H1 (cell line): ENCODE measurements at regions not wholly inside any gene's neighbourhood (a gene's known extent, or its start where the extent isn't known, plus 50 kb on each side); places are given as distances from the start of the nearest gene placed in this dataset.

ENCODE experiments used
- CTCF ChIA-PET: fragments of 300-600 bp; sonication (Branson Sonifier 250); formaldehyde crosslinking; loops from one replicate; lab custom pipeline; 2021; ENCODE audit not compliant: partially characterized antibody; lab: Charles Lee
- POLR2A ChIA-PET: fragments of 300-600 bp; sonication (Branson Sonifier 250); formaldehyde crosslinking; loops from one replicate; lab custom pipeline; 2021; ENCODE audit warnings: inconsistent platforms; ENCODE audit not compliant: partially characterized antibody; lab: Charles Lee
- DNase-seq, 2 experiments: peaks; one replicate each; pipeline versions ENCODE4 v3.0.0 to v3.0.0-alpha.2; 2010 to 2022; ENCODE audit warnings: low spot score in 2 of 2, low read depth in 1 of 2, mixed read lengths in 1 of 2
- FAIRE-seq: peaks from 2 replicates; lab custom pipeline; 2011; peaks lifted over from hg19 to GRCh38; lab: Jason Lieb, UNC
- H2AFZ ChIP-seq: 2 replicates; pipeline ENCODE4 v1.8.1; 2012; ENCODE audit warnings: low read length, inconsistent platforms
- H2AK5ac ChIP-seq: 2 replicates; pipeline ENCODE4 v1.6.1; 2013; ENCODE audit warnings: low read depth, low read length
- H2BK120ac ChIP-seq: replicated peaks from 2 replicates; pipeline ENCODE3; 2013; ENCODE audit warnings: low read depth, low read length, inconsistent platforms
- H2BK12ac ChIP-seq: 2 replicates; pipeline ENCODE4 v1.6.1; 2013; ENCODE audit warnings: low read depth, low read length
- H2BK15ac ChIP-seq: 2 replicates; pipeline ENCODE4 v1.6.1; 2013; ENCODE audit warnings: low read length
- H2BK20ac ChIP-seq: 2 replicates; pipeline ENCODE4 v1.6.1; 2013; ENCODE audit warnings: low read length
- H2BK5ac ChIP-seq: 2 replicates; pipeline ENCODE4 v1.6.1; 2013; ENCODE audit warnings: low read depth, low read length
- H3K14ac ChIP-seq: 2 replicates; pipeline ENCODE4 v1.6.1; 2013; ENCODE audit warnings: inconsistent platforms; ENCODE audit not compliant: insufficient read length
- H3K18ac ChIP-seq: 2 replicates; pipeline ENCODE4 v1.6.1; 2013; ENCODE audit warnings: low read length; ENCODE audit errors: extremely low read depth
- H3K23ac ChIP-seq: 2 replicates; pipeline ENCODE4 v1.6.1; 2013; ENCODE audit warnings: inconsistent platforms; ENCODE audit not compliant: insufficient read length
- H3K23me2 ChIP-seq: 2 replicates; pipeline ENCODE4 v1.6.1; 2013; ENCODE audit warnings: low read depth, low read length
- H3K27ac ChIP-seq: 2 replicates; pipeline ENCODE4 v1.6.1; 2011; ENCODE audit warnings: low read depth, low read length, inconsistent platforms
- H3K27me3 ChIP-seq, 4 experiments: replicated peaks in 1 of 4; 1 replicate in 1 of 4; 2 replicates in 3 of 4; pipeline versions ENCODE4 v1.6.1 to v1.8.1; 2011 to 2013; ENCODE audit warnings: low read length in 3 of 4, mild to moderate bottlenecking in 3 of 4, inconsistent platforms in 2 of 4, mixed read lengths in 2 of 4, moderate library complexity in 1 of 4; ENCODE audit not compliant: control insufficient read depth in 3 of 4, insufficient read depth in 3 of 4; ENCODE audit errors: extremely low read depth in 1 of 4
- H3K36me3 ChIP-seq, 4 experiments: 2 replicates each; pipeline versions ENCODE4 v1.6.1 to v1.8.1; 2011 to 2013; ENCODE audit warnings: mild to moderate bottlenecking in 4 of 4, low read length in 3 of 4, moderate library complexity in 2 of 4, control low read depth in 1 of 4, inconsistent platforms in 1 of 4; ENCODE audit not compliant: insufficient read depth in 4 of 4, control insufficient read depth in 2 of 4
- H3K4ac ChIP-seq: replicated peaks from 2 replicates; pipeline ENCODE3; 2013; ENCODE audit warnings: low read length, low read depth, mixed read lengths, inconsistent platforms; ENCODE audit not compliant: insufficient read length
- H3K4me1 ChIP-seq, 4 experiments: replicated peaks in 1 of 4; 1 replicate in 1 of 4; 2 replicates in 3 of 4; pipeline versions ENCODE4 v1.6.1 to v1.8.1; 2011 to 2013; ENCODE audit warnings: low read length in 3 of 4, inconsistent platforms in 2 of 4, mixed read lengths in 1 of 4; ENCODE audit not compliant: insufficient read depth in 4 of 4, control insufficient read depth in 3 of 4
- H3K4me2 ChIP-seq, 2 experiments: 2 replicates each; pipeline versions ENCODE4 v1.6.1 to v1.8.1; 2011 to 2013; ENCODE audit warnings: low read depth in 2 of 2, low read length in 2 of 2, control low read depth in 1 of 2, inconsistent platforms in 1 of 2, mild to moderate bottlenecking in 1 of 2; ENCODE audit not compliant: insufficient read depth in 1 of 2
- H3K4me3 ChIP-seq, 4 experiments: fragments of 200-600, 300-600 bp in 1 of 4; sonication (generic), shearing (Covaris generic), sonication (Bioruptor Twin) in 1 of 4; 2 replicates each; pipeline versions ENCODE4 v1.5.1 to v1.8.1; 2011 to 2016; ENCODE audit warnings: low read length in 4 of 4, low read depth in 3 of 4, control low read depth in 2 of 4, inconsistent platforms in 2 of 4, mild to moderate bottlenecking in 2 of 4, mixed read lengths in 1 of 4, moderate library complexity in 1 of 4; ENCODE audit not compliant: insufficient read depth in 2 of 4; ENCODE audit errors: extremely low read depth in 1 of 4
- H3K56ac ChIP-seq: replicated peaks from 2 replicates; pipeline ENCODE3; 2013; ENCODE audit warnings: low read depth, mild to moderate bottlenecking, mixed read lengths, low read length, inconsistent platforms; ENCODE audit not compliant: insufficient read length
- H3K79me1 ChIP-seq: 2 replicates; pipeline ENCODE4 v1.6.1; 2013; ENCODE audit warnings: low read depth, low read length, control low read depth
- H3K79me2 ChIP-seq, 2 experiments: 2 replicates each; pipeline versions ENCODE4 v1.6.1 to v1.8.1; 2012 to 2013; ENCODE audit warnings: low read length in 2 of 2, mild to moderate bottlenecking in 2 of 2, inconsistent platforms in 1 of 2; ENCODE audit not compliant: insufficient read depth in 2 of 2, control insufficient read depth in 1 of 2
- H3K9ac ChIP-seq, 4 experiments: replicated peaks in 1 of 4; 1 replicate in 1 of 4; 2 replicates in 3 of 4; pipeline versions ENCODE4 v1.6.1 to v1.8.1; 2011 to 2013; ENCODE audit warnings: low read depth in 3 of 4, low read length in 3 of 4, control low read depth in 2 of 4, mild to moderate bottlenecking in 2 of 4, moderate library complexity in 2 of 4, inconsistent platforms in 1 of 4; ENCODE audit errors: extremely low read depth in 1 of 4
- H3K9me3 ChIP-seq, 2 experiments: 2 replicates each; pipeline versions ENCODE4 v1.6.1 to v1.8.1; 2012 to 2013; ENCODE audit warnings: mild to moderate bottlenecking in 2 of 2, moderate library complexity in 2 of 2, control low read depth in 1 of 2, inconsistent platforms in 1 of 2, low read depth in 1 of 2, low read length in 1 of 2, mixed read lengths in 1 of 2; ENCODE audit not compliant: insufficient read depth in 2 of 2
- H4K20me1 ChIP-seq, 2 experiments: replicated peaks in 1 of 2; 2 replicates each; pipeline versions ENCODE3 to v1.8.1; 2011 to 2013; ENCODE audit warnings: inconsistent platforms in 2 of 2, low read length in 2 of 2, mild to moderate bottlenecking in 1 of 2; ENCODE audit not compliant: insufficient read depth in 2 of 2, control insufficient read depth in 1 of 2
- H4K5ac ChIP-seq: 2 replicates; pipeline ENCODE4 v1.6.1; 2013; ENCODE audit warnings: low read length, low read depth, mixed read lengths, inconsistent platforms; ENCODE audit not compliant: insufficient read length
- H4K8ac ChIP-seq: 2 replicates; pipeline ENCODE4 v1.8.0; 2013; ENCODE audit warnings: mild to moderate bottlenecking, moderate library complexity, low read length, inconsistent platforms; ENCODE audit not compliant: insufficient read depth; ENCODE audit errors: extremely low read depth
- H4K91ac ChIP-seq: replicated peaks from 2 replicates; pipeline ENCODE3; 2013; ENCODE audit warnings: low read length, mixed read lengths, inconsistent platforms; ENCODE audit not compliant: insufficient read length
- GTF2F1 ChIP-seq: IDR thresholded peaks from 2 replicates; pipeline ENCODE4 v1.6.1; 2012; ENCODE audit warnings: low read depth, low read length, improper control_type of control experiment, borderline replicate concordance
- KDM1A ChIP-seq: fragments of 200-600, 300-600 bp; sonication (generic); IDR thresholded peaks from 2 replicates; pipeline ENCODE4 v1.7.1; 2016; ENCODE audit warnings: mild to moderate bottlenecking, low read length, borderline replicate concordance
- KDM5A ChIP-seq: fragments of 200-600 bp; IDR thresholded peaks from 2 replicates; pipeline ENCODE4 v1.7.1; 2012; ENCODE audit warnings: mild to moderate bottlenecking, low read length, inconsistent platforms, mixed read lengths
- PHF8 ChIP-seq: fragments of 200-600 bp; sonication (generic); conservative IDR thresholded peaks from 2 replicates; pipeline ENCODE4 v1.7.1; 2012; ENCODE audit warnings: low read depth, mild to moderate bottlenecking, inconsistent platforms, low read length, moderate library complexity
- RFX5 ChIP-seq: IDR thresholded peaks from 2 replicates; pipeline ENCODE4 v1.6.1; 2011; ENCODE audit warnings: low read depth, low read length, improper control_type of control experiment, borderline replicate concordance
- RXRA ChIP-seq: IDR thresholded peaks from 2 replicates; pipeline ENCODE4 v1.6.1; 2011; ENCODE audit warnings: low read depth, mild to moderate bottlenecking, low read length, moderate library complexity; ENCODE audit not compliant: insufficient read depth
- SAP30 ChIP-seq: fragments of 300-600 bp; sonication (generic); IDR thresholded peaks from 2 replicates; pipeline ENCODE4 v1.7.1; 2012; ENCODE audit warnings: low read length, moderate library complexity, mild to moderate bottlenecking, inconsistent platforms; ENCODE audit not compliant: insufficient read depth, insufficient replicate concordance
- SP2 ChIP-seq: IDR thresholded peaks from 2 replicates; pipeline ENCODE4 v1.6.1; 2012; ENCODE audit warnings: mild to moderate bottlenecking, low read length, inconsistent platforms
- WGBS, 2 experiments: shearing (Covaris generic) in 1 of 2; methylation state at CpG; one replicate each; pipeline versions ENCODE4 v1.1.6 to v1.1.7; 2013 to 2015; ENCODE audit warnings: low lambda C conversion rate in 2 of 2, mixed read lengths in 2 of 2, inconsistent platforms in 1 of 2, low coverage in 1 of 2, missing lambda C conversion rate in 1 of 2; ENCODE audit not compliant: insufficient replicate concordance in 2 of 2, insufficient coverage in 1 of 2, insufficient read length in 1 of 2; ENCODE audit errors: extremely low coverage in 1 of 2, missing lambda C conversion rate in 1 of 2; 5-methylcytosine and 5-hydroxymethylcytosine counted together

GRCh38 chr21:28132713-28133112 is 860.0 kb downstream of the LTN1 start:
- Histone ChIP-seq H3K9ac (no peak overlapping the region), H3K4ac (no peak overlapping the region), H4K91ac (no peak overlapping the region), H3K23ac (no peak overlapping the region), H3K14ac (no peak overlapping the region), H3K79me1 (no peaks in the 10 kb centered on the region), H3K36me3 (no peaks in the 10 kb centered on the region), H3K4me2 (no peak overlapping the region), H3K79me2 (no peaks in the 10 kb centered on the region), H3K9me3 (peaks cover 23 to 24% of the 10 kb centered on the region in 2 experiments; a peak in 3 of 4 replicates), H2AFZ (no peak overlapping the region), H3K27me3 (no peaks in the 10 kb centered on the region), H3K4me1 (no peaks in the 10 kb centered on the region), H4K5ac (no peak overlapping the region), H4K8ac (no peak overlapping the region), H3K56ac (no peak overlapping the region), H2AK5ac (no peak overlapping the region), H2BK20ac (no peak overlapping the region)
- CTCF ChIA-PET, result interaction anchor here (1.2 kb wide), 1 partner anchor 13 kb away, joined by 3 read pairs; no protein-coding TSS in a partner anchor
- WGBS, 2 experiments, result 100% methylated on average over 1 of the region's 1 CpG; no CpG with 5 or more reads in 1 of the 2 experiments
- FAIRE-seq, result no peak
- TF ChIP-seq SAP30 (no peak), KDM1A (no peak), PHF8 (no peak), KDM5A (no peak), SP2 (no peak), RXRA (no peak), RFX5 (no peak), GTF2F1 (no peak)
- TF ChIP-seq, all 59 proteins: peak for 0
- H2BK12ac ChIP-seq, result no peak overlapping the region
- DNase-seq, result no peak
- H3K4me3 ChIP-seq, result no peak overlapping the region
- no peak overlapping the region for H2BK15ac ChIP-seq
- no peak overlapping the region for H2BK120ac ChIP-seq
- POLR2A ChIA-PET, result no interaction called here
- H4K20me1 ChIP-seq, result no peaks in the 10 kb centered on the region
- H3K23me2 ChIP-seq, result no peaks in the 10 kb centered on the region; the same call in 1 of the 2 replicates
- no peak overlapping the region for H3K27ac ChIP-seq
- no peak overlapping the region for H2BK5ac ChIP-seq
- H3K18ac ChIP-seq, result no peak overlapping the region
